GM21526 (cell line): ENCODE measurements at regions not wholly inside any gene's neighbourhood (a gene's known extent, or its start where the extent isn't known, plus 50 kb on each side); places are given as distances from the start of the nearest gene placed in this dataset.

Experiments used
- ATAC-seq: cut with Tn5 transposase; IDR thresholded peaks from one replicate; pipeline ENCODE4 v1.9.1; 2021; ENCODE audit warnings: moderate library complexity; ENCODE audit not compliant: unreplicated experiment, low FRiP score

DNA sequence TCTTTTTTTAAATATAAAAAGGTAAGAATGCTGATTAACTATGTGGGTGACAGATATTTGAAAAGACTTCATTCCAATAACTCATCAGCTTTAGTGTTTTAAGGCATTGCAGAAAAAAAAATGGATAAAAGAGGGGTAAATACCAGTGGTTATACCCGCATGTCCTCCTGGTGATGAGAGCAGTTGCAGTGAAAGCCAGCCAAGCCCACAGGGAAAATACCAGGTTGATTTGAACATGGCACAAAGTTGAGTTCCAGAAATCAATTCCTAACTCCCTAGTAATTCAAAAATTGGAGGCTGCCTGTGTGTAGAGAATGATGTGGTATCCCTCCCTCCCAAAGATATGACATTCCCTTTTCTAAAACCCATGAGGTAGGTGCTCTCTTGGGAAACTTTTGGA, 453.2 kb upstream of the SOX9 start:
- ATAC-seq = no peak

DNA sequence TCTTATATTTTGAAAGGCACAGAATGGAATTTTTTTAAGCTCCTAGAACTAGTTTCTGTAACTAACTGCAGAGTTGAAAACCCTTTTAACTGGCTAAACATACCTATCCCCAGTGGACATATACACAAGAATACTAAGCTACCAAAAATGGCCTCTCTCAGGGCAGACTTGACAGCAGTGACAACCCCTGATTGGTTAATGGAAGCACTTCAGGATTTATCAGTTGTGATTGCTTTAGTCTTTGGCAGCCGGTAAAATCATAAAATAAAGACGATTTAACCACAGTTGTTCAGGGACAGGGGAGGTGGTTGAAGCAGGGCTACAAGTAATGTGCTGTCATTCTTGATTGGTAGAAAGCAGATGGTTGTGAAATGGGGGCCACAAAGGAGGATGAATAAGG, 452.0 kb upstream of the SOX9 start:
- no peak for ATAC-seq

- no peak for ATAC-seq
Observed at GRCh38 chr17:71677439-71677838, 443.4 kb upstream of the SOX9 start.

GRCh38 chr17:71679832-71680231, 441.0 kb upstream of the SOX9 start:
- ATAC-seq = no peak

GRCh38 chr17:71681427-71682173, 439.2 kb upstream of the SOX9 start:
- no peak for ATAC-seq

- ATAC-seq = no peak
Observed at GRCh38 chr17:71682174-71682494, 438.7 kb upstream of the SOX9 start.

DNA sequence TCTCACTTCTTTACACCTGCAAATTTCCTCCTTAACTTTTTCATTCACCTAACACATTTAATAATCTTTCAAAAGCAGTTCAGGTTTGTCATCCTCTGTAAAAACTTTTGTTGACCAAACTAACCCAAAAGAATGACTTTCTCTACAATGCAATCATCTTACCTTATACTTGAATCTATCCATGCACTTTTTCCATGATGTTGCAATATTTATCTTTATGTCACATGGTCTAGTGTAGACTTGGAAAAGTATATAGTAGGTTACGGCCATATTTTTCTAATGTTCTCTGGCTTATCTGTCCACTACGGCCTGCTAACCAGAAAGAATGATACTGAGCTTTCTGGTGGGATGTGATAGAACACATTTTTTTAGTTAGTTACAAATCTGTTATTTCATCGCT, 431.0 kb upstream of the SOX9 start:
- no peak for ATAC-seq

DNA sequence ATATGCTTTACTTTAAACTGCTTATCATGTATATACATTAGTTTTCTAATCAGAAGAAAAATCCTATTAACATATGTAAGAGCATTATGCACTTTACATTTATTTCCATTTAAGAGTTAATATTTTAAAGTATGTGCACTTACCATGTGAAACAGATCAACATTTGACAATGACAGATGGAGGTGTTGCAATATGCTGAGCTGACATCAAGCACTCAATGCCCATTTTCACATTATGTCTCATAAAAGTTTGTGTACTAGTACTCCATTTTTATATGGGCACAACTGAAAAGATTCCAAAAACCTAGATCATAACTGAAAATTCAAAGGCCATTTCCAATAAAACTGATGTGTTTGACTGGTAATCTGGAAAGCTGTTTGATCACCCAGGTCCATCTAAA, 420.9 kb upstream of the SOX9 start:
- no peak for ATAC-seq

DNA sequence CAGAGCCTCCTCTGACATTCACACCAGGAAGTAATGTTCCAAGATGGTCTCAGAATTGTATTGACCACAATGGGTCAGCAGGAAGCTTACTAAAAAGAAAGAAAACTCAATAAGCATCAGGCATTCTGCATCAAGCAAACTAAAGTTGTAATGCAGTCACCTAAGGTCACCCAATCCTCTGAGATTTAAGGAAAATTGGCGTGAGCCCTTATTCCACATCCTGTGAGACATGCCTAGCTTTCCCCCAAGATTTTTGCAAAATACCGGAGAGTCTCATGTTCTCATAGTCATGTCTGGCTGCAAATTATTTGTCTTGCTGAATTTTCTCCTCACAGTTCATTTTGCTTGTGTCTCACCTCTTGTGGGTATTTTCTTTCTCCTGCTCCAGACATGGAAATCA, 417.1 kb upstream of the SOX9 start:
- no peak for ATAC-seq

DNA sequence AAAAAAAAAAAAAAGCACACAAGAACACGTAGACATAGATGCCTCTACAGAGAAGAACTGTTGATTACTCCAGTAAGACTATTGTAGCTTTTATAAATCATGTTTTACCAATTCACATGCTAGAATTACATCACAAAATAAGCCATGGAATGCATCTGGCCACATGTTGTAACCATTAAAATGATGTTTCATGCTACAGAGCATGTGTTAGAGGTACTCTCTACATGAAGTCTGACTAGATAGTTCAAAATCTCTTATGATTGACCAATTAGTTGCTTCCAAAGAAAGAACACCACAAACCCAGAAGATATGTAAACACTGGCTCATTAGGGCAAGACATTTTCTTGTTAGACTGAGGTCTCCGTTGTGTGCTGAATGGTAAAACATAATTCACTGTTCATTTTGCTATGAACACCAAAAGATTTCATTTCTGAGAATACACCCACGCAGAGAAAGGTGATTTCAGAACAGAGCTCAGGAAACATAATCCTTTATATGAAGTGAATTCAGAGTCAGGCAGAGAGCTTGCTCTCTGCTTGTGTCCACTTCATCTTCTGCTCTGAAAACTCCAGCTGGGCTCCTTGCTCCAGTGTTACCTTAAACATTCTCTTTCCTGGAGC, 411.4 kb upstream of the SOX9 start:
- ATAC-seq = no peak

DNA sequence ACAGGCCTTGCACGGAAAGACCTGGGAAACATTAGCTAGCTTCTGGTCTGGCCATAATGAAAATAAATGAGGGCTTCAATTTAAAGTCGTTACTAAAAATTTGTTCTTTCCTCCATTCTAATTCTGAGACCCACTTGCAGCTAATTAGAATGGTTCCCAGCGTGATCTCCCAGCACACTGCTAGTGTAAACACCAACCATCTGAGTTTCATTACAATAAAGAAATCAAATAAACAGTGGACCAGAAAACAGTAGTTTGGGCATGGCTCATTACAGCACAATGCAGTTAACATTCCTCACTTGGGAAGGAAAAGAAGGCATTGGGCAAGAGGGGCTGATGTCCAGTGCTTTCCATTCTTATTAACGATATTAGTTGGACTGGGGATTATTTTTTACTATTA, 410.9 kb upstream of the SOX9 start:
- no peak for ATAC-seq

DNA sequence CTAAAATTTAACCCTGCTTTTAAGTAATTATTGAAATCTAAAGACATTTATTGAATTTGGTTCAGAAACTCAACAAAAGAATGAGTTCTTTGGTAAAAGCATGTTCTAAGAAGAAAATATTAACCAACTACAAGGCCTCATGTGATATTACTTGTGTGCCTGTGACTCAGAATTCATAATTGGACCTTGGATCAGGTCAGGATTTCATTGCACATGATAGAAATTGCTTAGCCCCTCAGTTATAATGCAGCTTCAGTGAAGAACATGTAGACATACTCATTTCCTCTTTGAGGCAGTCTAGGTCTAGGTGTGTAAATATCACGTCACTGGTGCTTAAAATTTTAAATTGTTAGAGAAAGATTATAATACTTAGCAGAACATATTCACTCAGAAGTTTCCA, 410.0 kb upstream of the SOX9 start:
- ATAC-seq = no peak

DNA sequence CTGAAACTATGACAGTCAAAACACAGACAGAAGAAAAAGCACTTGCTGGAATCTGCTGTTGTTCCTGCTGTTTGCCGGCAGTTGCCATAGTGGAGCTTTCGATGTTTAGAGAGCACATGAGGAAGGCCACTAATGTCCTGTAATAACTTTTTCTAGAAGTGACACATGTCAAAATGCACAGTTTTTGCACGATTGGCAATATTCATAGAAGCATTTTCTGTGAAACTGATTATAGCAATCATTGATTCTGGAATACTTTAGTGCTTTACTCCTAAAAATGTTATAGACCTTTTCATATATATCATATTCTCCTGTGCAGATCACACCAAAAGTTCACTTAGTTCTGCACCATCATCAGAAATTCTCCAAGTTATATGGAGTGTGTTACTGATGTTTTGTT, 407.0 kb upstream of the SOX9 start:
- ATAC-seq = no peak

DNA sequence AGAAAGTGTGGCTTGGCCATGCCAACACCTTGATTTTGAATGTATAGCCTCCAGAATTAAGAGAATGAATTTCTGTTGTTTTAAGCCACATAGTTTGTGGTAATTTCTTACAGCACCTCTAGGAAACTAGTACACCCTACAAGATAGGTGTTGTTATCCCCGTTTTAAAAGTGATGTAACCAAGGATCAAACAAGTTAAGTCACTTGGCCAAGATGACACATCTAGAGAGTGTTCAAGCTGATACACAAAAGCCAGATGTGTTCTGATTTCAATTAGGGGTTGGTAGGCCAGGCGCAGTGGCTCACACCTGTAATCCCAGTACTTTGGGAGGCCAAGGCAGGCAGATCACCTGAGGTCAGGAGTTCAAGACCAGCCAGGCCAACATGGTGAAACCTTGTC, 396.5 kb upstream of the SOX9 start:
- ATAC-seq = no peak

DNA sequence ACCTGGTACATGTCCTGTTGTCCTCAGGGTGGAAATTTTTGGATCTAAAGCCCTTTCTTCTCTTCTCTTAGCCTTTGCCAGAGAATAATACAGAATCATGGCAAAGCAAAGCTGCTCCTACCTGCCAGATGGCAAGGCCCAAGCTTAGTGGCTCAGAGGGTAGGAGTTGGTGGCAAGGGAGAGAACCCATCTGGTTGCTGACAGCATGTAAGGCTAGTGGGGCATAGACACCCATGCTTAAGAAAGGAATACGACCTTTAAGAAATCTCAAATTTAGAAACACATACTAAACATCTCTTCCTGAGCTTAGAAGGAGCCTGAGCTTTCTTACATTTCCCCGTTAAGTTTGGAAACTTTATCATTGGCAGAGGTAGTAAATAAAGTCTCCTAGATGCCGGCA, 395.0 kb upstream of the SOX9 start:
- no peak for ATAC-seq

GRCh38 chr17:71726341-71726740, 394.5 kb upstream of the SOX9 start:
- ATAC-seq = no peak

DNA sequence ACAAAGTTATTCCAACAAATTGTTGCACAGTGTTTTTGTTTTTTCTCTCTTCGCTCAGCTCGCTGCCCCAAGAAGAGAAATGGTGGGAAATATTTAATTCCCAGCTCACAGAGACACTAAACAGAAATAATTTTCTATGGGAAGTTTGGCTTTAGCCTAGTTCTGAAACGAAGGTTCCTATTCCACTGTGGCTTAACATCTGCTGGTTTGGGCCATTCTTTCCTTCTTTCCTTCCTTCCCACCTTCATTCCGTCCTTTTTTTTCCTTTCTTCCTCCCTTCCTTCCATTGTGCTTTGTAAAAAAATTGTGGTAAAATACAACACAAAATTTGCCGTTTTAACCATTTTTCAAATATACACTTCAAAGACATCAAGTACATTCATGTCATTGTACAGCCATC, 393.5 kb upstream of the SOX9 start:
- no peak for ATAC-seq

DNA sequence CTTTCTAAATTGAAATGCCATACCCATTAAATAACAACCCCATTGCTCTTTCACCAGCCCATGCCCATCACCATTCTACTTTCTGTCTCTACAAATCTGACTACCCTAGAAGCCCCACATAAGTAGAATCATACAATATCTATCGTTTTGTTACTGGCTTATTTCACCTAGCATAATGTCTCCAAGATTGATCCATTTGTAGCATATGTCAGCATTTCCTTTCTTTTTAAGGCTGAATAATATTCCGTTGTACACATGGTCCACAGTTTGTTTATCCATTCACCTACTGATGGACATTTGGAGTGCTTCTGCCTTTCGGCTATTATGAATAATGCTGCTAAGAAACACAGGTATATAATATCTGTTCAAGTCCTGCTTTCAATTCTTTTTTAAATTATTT, 393.1 kb upstream of the SOX9 start:
- no peak for ATAC-seq

GRCh38 chr17:71730871-71731270, 389.9 kb upstream of the SOX9 start:
- ATAC-seq = no peak

GRCh38 chr17:71735893-71736292, 384.9 kb upstream of the SOX9 start:
- no peak for ATAC-seq

- ATAC-seq = no peak
Observed at GRCh38 chr17:71740866-71741265, 380.0 kb upstream of the SOX9 start.

GRCh38 chr17:71741836-71742235, 379.0 kb upstream of the SOX9 start:
- ATAC-seq = no peak

- no peak for ATAC-seq
Observed at GRCh38 chr17:71748872-71749271, 371.9 kb upstream of the SOX9 start.
